Thyroid gland (tissue), 4 donors: ENCODE measurements at regions not wholly inside any gene's neighbourhood (a gene's known extent, or its start where the extent isn't known, plus 50 kb on each side); places are given as distances from the start of the nearest gene placed in this dataset.

Experiments used
- POLR2A ChIP-seq, 2 donors: fragments of 450-650 bp; IDR thresholded peaks; one replicate each; pipeline ENCODE4 v1.6.1; 2017; ENCODE audit warnings: antibody characterized with exemption in 2 of 2, mild to moderate bottlenecking in 2 of 2, moderate library complexity in 1 of 2
- TF ChIP-seq, protein P1 (sequence below), 6 experiments: fragments of 200-600 bp in 3 of 6; fragments of 450-650 bp in 3 of 6; sonication (generic) in 3 of 6; IDR thresholded peaks; one replicate each; pipeline ENCODE4 v1.5.1; 2016 to 2019; ENCODE audit warnings: antibody characterized with exemption in 6 of 6, mild to moderate bottlenecking in 2 of 6, inconsistent platforms in 1 of 6, moderate library complexity in 1 of 6

DNA sequence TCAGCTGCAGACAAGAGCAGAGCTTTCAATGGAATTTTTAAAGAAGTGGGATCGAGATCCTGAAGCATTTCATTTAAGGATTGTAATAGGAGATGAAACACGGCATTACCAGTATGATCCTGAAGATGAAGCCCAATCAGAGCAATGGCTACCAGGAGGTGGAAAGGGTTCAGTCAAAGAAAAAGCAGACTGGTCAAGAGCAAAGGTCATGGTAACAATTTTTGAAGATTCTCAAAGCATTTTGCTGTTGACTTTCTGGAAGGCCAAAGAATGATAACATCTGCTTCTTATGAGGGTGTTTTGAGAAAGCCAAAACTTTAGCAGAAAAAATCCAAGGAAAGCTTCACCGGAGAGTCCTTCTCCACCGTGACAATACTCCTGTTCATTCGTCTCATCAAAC is 204.3 kb upstream of the EEA1 start:
- TF ChIP-seq, protein P1, sequence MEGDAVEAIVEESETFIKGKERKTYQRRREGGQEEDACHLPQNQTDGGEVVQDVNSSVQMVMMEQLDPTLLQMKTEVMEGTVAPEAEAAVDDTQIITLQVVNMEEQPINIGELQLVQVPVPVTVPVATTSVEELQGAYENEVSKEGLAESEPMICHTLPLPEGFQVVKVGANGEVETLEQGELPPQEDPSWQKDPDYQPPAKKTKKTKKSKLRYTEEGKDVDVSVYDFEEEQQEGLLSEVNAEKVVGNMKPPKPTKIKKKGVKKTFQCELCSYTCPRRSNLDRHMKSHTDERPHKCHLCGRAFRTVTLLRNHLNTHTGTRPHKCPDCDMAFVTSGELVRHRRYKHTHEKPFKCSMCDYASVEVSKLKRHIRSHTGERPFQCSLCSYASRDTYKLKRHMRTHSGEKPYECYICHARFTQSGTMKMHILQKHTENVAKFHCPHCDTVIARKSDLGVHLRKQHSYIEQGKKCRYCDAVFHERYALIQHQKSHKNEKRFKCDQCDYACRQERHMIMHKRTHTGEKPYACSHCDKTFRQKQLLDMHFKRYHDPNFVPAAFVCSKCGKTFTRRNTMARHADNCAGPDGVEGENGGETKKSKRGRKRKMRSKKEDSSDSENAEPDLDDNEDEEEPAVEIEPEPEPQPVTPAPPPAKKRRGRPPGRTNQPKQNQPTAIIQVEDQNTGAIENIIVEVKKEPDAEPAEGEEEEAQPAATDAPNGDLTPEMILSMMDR (IDR thresholded peaks at IDR 0.05): no peak
- TF ChIP-seq POLR2A (IDR thresholded peaks at IDR 0.05): no peak
